ENCODE measurements at regions not wholly inside any gene's neighbourhood (a gene's known extent, or its start where the extent isn't known, plus 50 kb on each side); places are given as distances from the start of the nearest gene placed in this dataset.

DNA sequence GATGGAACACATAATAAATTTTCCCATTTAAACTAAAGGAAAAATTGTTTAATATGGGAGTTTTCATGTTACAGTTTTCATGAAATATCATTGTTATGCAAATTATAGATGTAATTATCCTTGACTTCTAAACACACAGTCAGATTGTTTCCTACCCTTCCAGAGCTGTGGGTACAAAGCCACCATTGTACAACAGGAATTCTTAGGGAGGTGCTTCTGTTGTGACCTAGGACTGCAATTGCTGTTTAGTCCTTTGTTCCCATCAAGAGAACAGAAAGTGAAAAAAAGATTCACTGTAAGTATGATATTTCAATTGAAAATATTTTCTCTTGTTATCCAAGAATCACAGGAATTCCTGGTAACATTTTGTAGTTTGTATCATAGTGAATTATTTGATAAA is 455.3 kb upstream of the NAALADL2 start:
- Histone ChIP-seq H3K9ac (ENCODE audit: low read depth, low read length) (no peak overlapping the region), H3K4me1 (ENCODE audit: insufficient read depth, low read length) (no peaks in the 10 kb centered on the region), H3K36me3 (ENCODE audit: insufficient read depth, low read length) (no peaks in the 10 kb centered on the region), H3K27ac (ENCODE audit: low read depth, low read length) (no peak overlapping the region), H3K27me3 (ENCODE audit: insufficient read depth, low read length) (no peaks in the 10 kb centered on the region), H3K4me3 (ENCODE audit: low read length) (no peak overlapping the region), H3K9me3 (ENCODE audit: insufficient read depth, low read depth, low read length) (no peaks in the 10 kb centered on the region)

DNA sequence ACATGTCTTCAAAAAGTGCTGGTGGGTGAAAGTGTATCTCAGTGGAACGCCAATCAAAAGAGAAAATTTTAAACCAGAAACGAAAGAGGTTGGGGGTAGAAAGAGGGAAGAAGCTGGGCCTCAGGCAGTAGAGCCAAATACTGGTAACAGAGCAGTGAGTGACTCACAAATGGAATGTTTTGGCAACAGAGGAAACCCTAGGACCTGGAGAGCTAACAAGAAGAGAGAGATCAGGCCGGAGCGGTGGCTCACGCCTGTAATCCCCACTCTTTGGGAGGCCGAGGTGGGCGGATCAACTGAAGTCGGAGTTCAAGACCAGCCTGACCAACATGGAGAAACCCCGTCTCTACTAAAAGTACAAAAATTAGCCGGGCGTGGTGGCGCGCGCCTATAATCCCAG is 450.8 kb upstream of the NAALADL2 start:
- 85% methylated on average over 14 of the region's 14 CpGs for WGBS
- Histone ChIP-seq H3K27ac (ENCODE audit: low read depth, low read length) (no peak overlapping the region), H3K4me1 (ENCODE audit: insufficient read depth, low read length) (peaks cover 23% of the 10 kb centered on the region), H3K9ac (ENCODE audit: low read depth, low read length) (no peak overlapping the region), H3K36me3 (ENCODE audit: insufficient read depth, low read length) (no peaks in the 10 kb centered on the region), H3K4me3 (ENCODE audit: low read length) (no peak overlapping the region), H3K9me3 (ENCODE audit: insufficient read depth, low read depth, low read length) (no peaks in the 10 kb centered on the region), H3K27me3 (ENCODE audit: insufficient read depth, low read length) (no peaks in the 10 kb centered on the region)

DNA sequence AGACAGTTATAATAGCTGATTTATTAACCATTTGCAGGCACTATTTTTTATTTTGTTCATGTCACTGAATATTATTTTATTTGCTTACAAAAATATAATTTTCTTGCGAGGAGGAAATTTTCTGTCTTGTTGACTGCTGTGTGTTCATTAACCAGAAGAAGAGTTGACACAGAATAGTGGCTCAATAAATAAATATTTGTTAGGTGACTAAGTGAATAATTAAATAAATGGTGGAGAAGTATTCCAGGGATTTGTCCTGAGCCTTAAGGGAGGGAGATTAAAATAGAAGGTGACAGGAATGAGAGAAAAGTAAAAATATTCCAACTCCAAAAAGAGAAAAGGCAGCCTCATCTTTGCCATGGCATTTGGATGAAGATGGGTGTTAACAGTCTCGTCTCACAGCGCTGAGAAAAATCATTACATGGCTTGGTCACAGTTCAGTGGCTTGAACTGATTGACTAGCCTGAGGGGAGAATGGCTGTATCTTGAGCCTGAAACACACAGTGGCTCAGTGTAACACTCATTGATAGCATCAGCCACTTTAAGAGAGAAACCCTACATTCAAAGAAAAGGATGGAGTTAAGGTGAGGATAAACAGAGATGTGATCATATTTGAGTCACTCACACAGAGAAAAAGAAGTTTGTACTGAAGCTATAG is 449.9 kb upstream of the NAALADL2 start:
- WGBS: 92% methylated on average over 3 of the region's 3 CpGs
- no peak overlapping the region for H3K27ac ChIP-seq (ENCODE audit: low read depth, low read length)

DNA sequence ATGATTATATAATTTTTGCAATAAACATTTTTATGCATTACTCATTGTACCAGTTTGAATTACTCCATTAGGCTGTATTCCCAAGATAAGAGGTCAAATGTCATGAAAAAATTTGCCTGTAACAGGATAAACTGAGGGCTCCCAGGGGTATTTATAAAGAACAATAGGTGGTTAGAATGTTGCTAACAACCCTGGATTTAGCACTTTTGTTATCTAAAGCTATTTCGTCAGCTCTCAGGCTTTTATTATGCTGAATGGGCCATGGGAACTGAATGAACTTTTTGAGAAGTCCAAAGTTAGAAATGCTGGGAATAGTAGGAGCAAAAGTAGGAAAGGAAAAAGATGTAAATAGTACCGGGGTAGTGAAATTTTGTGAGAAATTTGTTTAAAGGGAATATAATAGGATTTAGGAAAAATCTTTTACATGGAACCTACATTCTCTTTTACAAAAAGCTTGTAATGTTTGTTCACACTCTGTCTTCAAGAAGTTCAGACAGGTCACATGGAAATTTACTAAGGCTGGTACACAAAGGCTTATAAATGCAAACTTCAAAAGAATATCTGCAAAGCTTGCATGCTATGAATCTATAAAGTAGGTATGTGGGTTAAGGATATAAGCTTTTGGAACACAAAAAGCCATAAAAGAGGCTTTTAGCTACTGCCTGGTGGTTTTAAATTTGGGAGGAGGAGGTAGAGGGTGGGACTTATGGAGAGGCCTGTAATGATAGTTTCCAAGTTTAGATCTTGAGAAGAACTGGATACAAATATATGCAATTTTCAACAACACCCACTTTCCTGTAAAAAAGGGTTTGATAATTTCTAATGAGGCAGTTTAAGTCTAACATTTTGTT is 445.8 kb upstream of the NAALADL2 start:
- peak overlapping the region; percentile 33; the same call in 1 of the 2 replicates for H3K9ac ChIP-seq (ENCODE audit: low read depth, low read length)
- WGBS: 7% methylated on average over 2 of the region's 2 CpGs
- H3K4me3 ChIP-seq (ENCODE audit: low read length): no peak overlapping the region
- peaks cover 29% of the 10 kb centered on the region for H3K4me1 ChIP-seq (ENCODE audit: insufficient read depth, low read length)
- no peaks in the 10 kb centered on the region for H3K36me3 ChIP-seq (ENCODE audit: insufficient read depth, low read length)
- no peaks in the 10 kb centered on the region for H3K27me3 ChIP-seq (ENCODE audit: insufficient read depth, low read length)
- H3K27ac ChIP-seq (ENCODE audit: low read depth, low read length): peak overlapping the region; percentile 89
- H3K9me3 ChIP-seq (ENCODE audit: insufficient read depth, low read depth, low read length): no peaks in the 10 kb centered on the region

More for the DNA sequence above, 449.9 kb upstream of the NAALADL2 start:
- no peak overlapping the region for H3K4me3 ChIP-seq (ENCODE audit: low read length)
- H3K4me1 ChIP-seq (ENCODE audit: insufficient read depth, low read length): peaks cover 29% of the 10 kb centered on the region
- no peaks in the 10 kb centered on the region for H3K27me3 ChIP-seq (ENCODE audit: insufficient read depth, low read length)
- no peak overlapping the region for H3K9ac ChIP-seq (ENCODE audit: low read depth, low read length)
- H3K36me3 ChIP-seq (ENCODE audit: insufficient read depth, low read length): no peaks in the 10 kb centered on the region
- no peaks in the 10 kb centered on the region for H3K9me3 ChIP-seq (ENCODE audit: insufficient read depth, low read depth, low read length)

DNA sequence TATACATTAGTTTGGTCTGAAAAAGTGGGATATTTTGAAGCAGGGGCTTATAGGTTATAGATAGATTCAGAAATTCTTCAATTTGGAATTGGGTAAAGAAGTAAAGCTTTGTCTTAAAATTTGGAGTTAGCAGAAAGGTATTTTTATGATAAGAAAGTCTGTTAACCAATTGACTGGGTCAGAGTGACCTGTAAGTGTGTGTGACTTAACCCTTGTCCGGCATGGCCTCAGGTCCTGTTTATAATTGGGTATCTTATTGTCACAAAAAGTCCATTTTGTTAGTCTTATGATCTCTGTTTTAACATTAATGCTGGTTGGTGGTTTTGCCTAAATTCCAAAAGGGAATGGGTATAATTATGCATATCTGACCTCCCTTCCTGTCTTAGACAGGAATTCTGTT is 444.2 kb upstream of the NAALADL2 start:
- no peak overlapping the region for H3K27ac ChIP-seq (ENCODE audit: low read depth, low read length)
- 92% methylated on average over 1 of the region's 1 CpG for WGBS
- H3K9me3 ChIP-seq (ENCODE audit: insufficient read depth, low read depth, low read length): no peaks in the 10 kb centered on the region
- H3K27me3 ChIP-seq (ENCODE audit: insufficient read depth, low read length): no peaks in the 10 kb centered on the region
- peaks cover 29% of the 10 kb centered on the region for H3K4me1 ChIP-seq (ENCODE audit: insufficient read depth, low read length)
- H3K36me3 ChIP-seq (ENCODE audit: insufficient read depth, low read length): no peaks in the 10 kb centered on the region
- H3K9ac ChIP-seq (ENCODE audit: low read depth, low read length): no peak overlapping the region
- H3K4me3 ChIP-seq (ENCODE audit: low read length): no peak overlapping the region

DNA sequence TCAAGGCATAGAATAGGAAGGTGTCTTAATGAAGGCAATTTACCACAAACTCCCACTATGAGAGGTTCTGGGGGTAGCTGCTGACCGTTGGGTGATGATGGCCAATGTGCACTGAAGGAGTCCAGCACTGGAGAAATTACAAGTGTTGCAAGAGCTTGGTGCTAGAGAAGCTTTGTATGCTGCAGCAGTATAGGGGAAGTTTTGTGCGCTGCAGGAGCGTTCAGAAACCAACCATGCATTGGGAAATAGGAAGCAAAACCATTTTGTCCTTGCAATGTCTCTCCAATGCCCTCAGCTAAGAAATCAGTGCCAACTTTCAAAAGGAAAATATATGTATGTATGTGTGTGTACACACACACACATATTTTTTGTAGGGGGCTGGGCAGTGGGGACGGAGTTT is 441.6 kb upstream of the NAALADL2 start:
- Histone ChIP-seq H3K36me3 (ENCODE audit: insufficient read depth, low read length) (no peaks in the 10 kb centered on the region), H3K9me3 (ENCODE audit: insufficient read depth, low read depth, low read length) (no peaks in the 10 kb centered on the region), H3K4me3 (ENCODE audit: low read length) (no peak overlapping the region), H3K9ac (ENCODE audit: low read depth, low read length) (no peak overlapping the region), H3K27ac (ENCODE audit: low read depth, low read length) (no peak overlapping the region), H3K27me3 (ENCODE audit: insufficient read depth, low read length) (no peaks in the 10 kb centered on the region), H3K4me1 (ENCODE audit: insufficient read depth, low read length) (peaks cover 14% of the 10 kb centered on the region)
- 94% methylated on average over 4 of the region's 4 CpGs for WGBS

DNA sequence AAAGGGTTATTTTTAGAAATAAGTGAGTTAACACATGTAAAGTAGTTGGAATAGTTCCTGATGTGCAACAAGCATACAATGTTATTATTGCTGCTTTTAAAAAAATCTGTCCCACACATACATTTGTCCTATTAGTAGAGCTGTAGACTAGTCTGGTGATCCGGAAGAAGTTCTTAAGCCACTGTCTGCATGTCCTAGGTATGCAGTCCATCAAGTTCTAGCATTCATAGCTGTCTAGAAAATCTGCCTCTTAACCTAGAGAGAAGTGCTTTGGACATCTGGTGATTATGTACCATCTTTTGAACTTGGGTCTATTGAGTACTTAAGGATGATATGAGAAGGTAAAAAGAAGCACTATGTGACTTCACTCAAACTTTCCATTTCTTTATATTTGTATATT is 439.9 kb upstream of the NAALADL2 start:
- H3K4me1 ChIP-seq (ENCODE audit: insufficient read depth, low read length): no peaks in the 10 kb centered on the region
- no peaks in the 10 kb centered on the region for H3K27me3 ChIP-seq (ENCODE audit: insufficient read depth, low read length)
- no peak overlapping the region for H3K4me3 ChIP-seq (ENCODE audit: low read length)
- no peaks in the 10 kb centered on the region for H3K36me3 ChIP-seq (ENCODE audit: insufficient read depth, low read length)
- 95% methylated on average over 1 of the region's 1 CpG for WGBS
- no peaks in the 10 kb centered on the region for H3K9me3 ChIP-seq (ENCODE audit: insufficient read depth, low read depth, low read length)
- H3K9ac ChIP-seq (ENCODE audit: low read depth, low read length): no peak overlapping the region
- no peak overlapping the region for H3K27ac ChIP-seq (ENCODE audit: low read depth, low read length)

DNA sequence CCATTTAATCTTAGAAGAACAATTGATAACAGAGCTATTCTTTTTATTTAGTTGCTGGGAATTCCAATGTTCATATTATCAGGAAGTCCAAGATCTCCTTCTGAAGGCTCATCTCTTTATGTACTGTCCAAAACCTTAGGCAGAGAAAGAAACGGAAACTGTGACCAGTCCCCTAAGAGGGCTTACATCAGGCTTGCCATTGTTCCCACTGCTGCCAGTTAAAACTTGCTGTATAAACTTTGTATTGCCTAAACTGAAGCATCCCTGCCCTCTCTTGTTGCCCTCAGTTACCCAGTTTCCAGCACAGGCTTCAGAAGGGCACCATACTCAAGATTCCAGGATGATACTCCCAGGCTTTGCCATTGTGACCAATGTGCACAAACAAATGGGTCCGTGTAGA is 435.2 kb upstream of the NAALADL2 start:
- Histone ChIP-seq H3K9me3 (ENCODE audit: insufficient read depth, low read depth, low read length) (no peaks in the 10 kb centered on the region), H3K27me3 (ENCODE audit: insufficient read depth, low read length) (no peaks in the 10 kb centered on the region), H3K4me3 (ENCODE audit: low read length) (no peak overlapping the region), H3K9ac (ENCODE audit: low read depth, low read length) (no peak overlapping the region), H3K4me1 (ENCODE audit: insufficient read depth, low read length) (peaks cover 5% of the 10 kb centered on the region; the same call in 1 of the 2 replicates), H3K36me3 (ENCODE audit: insufficient read depth, low read length) (no peaks in the 10 kb centered on the region), H3K27ac (ENCODE audit: low read depth, low read length) (no peak overlapping the region)
- WGBS: 94% methylated on average over 2 of the region's 2 CpGs

DNA sequence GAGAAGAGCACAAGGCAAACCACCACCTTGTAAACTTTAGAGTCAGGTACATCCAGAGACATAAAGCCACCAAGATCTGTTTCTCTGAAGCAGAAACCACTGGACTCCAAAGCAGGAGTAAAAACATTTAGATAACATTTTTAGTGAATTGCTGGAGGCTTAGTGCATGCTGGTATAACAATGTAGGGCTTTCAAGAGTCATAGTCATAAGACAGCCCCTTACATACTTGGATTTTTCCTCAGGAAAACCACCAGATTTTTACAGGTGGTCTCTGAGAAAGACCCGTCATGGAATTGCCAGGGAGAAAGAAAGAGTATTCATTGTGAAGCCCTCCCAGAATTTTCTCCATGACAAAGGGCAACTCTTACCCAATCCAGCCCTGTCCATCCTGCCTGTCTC is 434.5 kb upstream of the NAALADL2 start:
- WGBS: 67% methylated on average over 1 of the region's 1 CpG
- Histone ChIP-seq H3K27me3 (ENCODE audit: insufficient read depth, low read length) (no peaks in the 10 kb centered on the region), H3K4me1 (ENCODE audit: insufficient read depth, low read length) (peaks cover 5% of the 10 kb centered on the region; the same call in 1 of the 2 replicates), H3K4me3 (ENCODE audit: low read length) (no peak overlapping the region), H3K9ac (ENCODE audit: low read depth, low read length) (no peak overlapping the region), H3K9me3 (ENCODE audit: insufficient read depth, low read depth, low read length) (no peaks in the 10 kb centered on the region), H3K36me3 (ENCODE audit: insufficient read depth, low read length) (no peaks in the 10 kb centered on the region), H3K27ac (ENCODE audit: low read depth, low read length) (no peak overlapping the region)

DNA sequence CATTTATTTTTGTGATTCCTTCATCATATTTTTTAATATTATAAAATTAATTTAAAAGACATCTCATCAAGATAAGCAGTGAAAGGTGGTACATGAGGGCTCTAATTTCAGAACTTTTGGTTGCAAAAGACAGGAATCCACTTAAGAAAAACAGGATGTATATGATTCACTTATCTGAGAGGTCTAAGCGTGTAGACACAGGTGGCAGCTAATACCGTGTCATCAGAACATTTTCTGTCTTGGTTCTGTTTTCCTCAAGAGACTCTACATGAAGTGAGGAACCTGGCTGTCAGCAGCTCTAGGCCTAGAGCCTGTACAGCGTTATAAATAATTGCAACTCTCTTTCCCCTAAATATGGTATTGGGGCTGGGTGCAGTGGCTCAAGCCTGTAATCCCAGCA is 433.7 kb upstream of the NAALADL2 start:
- Histone ChIP-seq H3K9me3 (ENCODE audit: insufficient read depth, low read depth, low read length) (no peaks in the 10 kb centered on the region), H3K27ac (ENCODE audit: low read depth, low read length) (no peak overlapping the region), H3K36me3 (ENCODE audit: insufficient read depth, low read length) (no peaks in the 10 kb centered on the region), H3K4me1 (ENCODE audit: insufficient read depth, low read length) (peaks cover 5% of the 10 kb centered on the region; the same call in 1 of the 2 replicates), H3K4me3 (ENCODE audit: low read length) (no peak overlapping the region), H3K9ac (ENCODE audit: low read depth, low read length) (no peak overlapping the region), H3K27me3 (ENCODE audit: insufficient read depth, low read length) (no peaks in the 10 kb centered on the region)
- 100% methylated on average over 3 of the region's 3 CpGs for WGBS

DNA sequence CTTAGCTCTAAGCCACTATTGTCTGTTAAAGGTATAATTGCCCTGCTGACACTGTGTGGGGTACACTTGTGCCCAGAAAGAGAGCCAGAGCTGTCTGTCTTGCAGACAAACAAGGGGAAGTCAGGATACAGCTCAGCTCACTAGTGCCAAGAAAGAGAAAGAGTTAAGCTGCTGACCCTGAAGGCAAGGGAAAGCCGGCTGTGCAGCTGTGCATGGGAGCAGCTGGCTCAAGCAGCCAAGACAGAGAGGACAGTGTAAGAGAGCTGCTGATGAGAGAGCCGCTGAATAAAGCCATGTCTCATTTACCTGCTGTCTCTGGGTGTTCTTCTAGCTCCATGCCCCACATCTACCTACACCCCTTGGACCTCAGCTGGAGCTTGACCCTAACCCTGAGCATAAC is 428.1 kb upstream of the NAALADL2 start:
- WGBS: 95% methylated on average over 2 of the region's 2 CpGs
- Histone ChIP-seq H3K4me3 (ENCODE audit: low read length) (no peak overlapping the region), H3K9me3 (ENCODE audit: insufficient read depth, low read depth, low read length) (no peaks in the 10 kb centered on the region), H3K27me3 (ENCODE audit: insufficient read depth, low read length) (no peaks in the 10 kb centered on the region), H3K9ac (ENCODE audit: low read depth, low read length) (no peak overlapping the region), H3K36me3 (ENCODE audit: insufficient read depth, low read length) (no peaks in the 10 kb centered on the region), H3K4me1 (ENCODE audit: insufficient read depth, low read length) (no peaks in the 10 kb centered on the region), H3K27ac (ENCODE audit: low read depth, low read length) (no peak overlapping the region)
